ENCODE measurements at regions not wholly inside any gene's neighbourhood (a gene's known extent, or its start where the extent isn't known, plus 50 kb on each side); places are given as distances from the start of the nearest gene placed in this dataset.

DNA sequence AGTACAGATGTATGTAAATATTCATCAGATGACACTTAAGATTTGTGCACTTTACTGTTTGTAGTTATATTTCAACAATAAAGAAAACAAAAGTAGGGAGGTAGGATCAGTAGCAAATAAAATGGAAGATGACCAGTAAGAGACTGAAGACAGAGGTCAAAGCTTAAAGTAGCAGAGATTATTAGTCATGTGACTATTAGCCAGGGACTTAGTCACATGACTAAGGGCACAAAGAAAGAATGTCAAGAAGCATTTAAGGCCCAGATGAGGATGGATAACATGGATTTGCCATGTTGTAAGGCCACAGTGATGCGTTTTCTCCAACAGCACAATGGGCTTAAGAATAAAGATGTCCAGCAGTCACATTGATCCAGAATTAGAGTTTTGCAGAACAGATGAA lies 479.6 kb downstream of the BCOR start:
- DNase-seq (ENCODE audit: low read depth, low spot score) (no peak), ATAC-seq (no peak)
- Histone ChIP-seq H3K9me2 (ENCODE audit: insufficient read depth) (no peaks in the 10 kb centered on the region), H3K4me2 (ENCODE audit: low read length) (no peak overlapping the region), H3K36me3 (ENCODE audit: control insufficient read depth in 1 of 2, insufficient read depth in 2 of 2, low read length in 2 of 2) (no peaks in the 10 kb centered on the region), H4K20me1 (ENCODE audit: insufficient read depth) (no peaks in the 10 kb centered on the region), H3K4me3 (replicated peaks in 1 of 2; ENCODE audit: low read depth in 1 of 2, low read length in 2 of 2) (no peak overlapping the region), H3K4me1 (ENCODE audit: control insufficient read depth in 1 of 2, insufficient read depth in 2 of 2, low read length in 2 of 2) (peaks cover 0 to 7% of the 10 kb centered on the region in 2 experiments; a peak in 1 of 4 replicates), H3K9me3 (ENCODE audit: control insufficient read depth in 1 of 2, insufficient read depth in 1 of 2, low read depth in 1 of 2, low read length in 2 of 2) (no peaks in the 10 kb centered on the region), H3K27ac (ENCODE audit: low read depth, low read length) (no peak overlapping the region), H2AFZ (ENCODE audit: low read depth, low read length, poor library complexity, severe bottlenecking) (no peak overlapping the region), H3K9ac (ENCODE audit: low read length) (no peak overlapping the region), H3K27me3 (ENCODE audit: insufficient read depth, low read length) (no peaks in the 10 kb centered on the region), H3K79me2 (ENCODE audit: insufficient read depth, low read length) (no peaks in the 10 kb centered on the region)
- intact Hi-C loops (cut with micrococcal nuclease) = no loop called here
- no peak for TF ChIP-seq EZH2 (IDR thresholded peaks at IDR 0.05)
- no peak for TF ChIP-seq SIN3A (IDR thresholded peaks at IDR 0.05; ENCODE audit: low read depth)
- TF ChIP-seq, protein P1, sequence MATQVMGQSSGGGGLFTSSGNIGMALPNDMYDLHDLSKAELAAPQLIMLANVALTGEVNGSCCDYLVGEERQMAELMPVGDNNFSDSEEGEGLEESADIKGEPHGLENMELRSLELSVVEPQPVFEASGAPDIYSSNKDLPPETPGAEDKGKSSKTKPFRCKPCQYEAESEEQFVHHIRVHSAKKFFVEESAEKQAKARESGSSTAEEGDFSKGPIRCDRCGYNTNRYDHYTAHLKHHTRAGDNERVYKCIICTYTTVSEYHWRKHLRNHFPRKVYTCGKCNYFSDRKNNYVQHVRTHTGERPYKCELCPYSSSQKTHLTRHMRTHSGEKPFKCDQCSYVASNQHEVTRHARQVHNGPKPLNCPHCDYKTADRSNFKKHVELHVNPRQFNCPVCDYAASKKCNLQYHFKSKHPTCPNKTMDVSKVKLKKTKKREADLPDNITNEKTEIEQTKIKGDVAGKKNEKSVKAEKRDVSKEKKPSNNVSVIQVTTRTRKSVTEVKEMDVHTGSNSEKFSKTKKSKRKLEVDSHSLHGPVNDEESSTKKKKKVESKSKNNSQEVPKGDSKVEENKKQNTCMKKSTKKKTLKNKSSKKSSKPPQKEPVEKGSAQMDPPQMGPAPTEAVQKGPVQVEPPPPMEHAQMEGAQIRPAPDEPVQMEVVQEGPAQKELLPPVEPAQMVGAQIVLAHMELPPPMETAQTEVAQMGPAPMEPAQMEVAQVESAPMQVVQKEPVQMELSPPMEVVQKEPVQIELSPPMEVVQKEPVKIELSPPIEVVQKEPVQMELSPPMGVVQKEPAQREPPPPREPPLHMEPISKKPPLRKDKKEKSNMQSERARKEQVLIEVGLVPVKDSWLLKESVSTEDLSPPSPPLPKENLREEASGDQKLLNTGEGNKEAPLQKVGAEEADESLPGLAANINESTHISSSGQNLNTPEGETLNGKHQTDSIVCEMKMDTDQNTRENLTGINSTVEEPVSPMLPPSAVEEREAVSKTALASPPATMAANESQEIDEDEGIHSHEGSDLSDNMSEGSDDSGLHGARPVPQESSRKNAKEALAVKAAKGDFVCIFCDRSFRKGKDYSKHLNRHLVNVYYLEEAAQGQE (IDR thresholded peaks at IDR 0.05; ENCODE audit: low read depth) = no peak
- TF ChIP-seq RAD21 (IDR thresholded peaks at IDR 0.05; ENCODE audit: low read depth) = no peak
- no peak for TF ChIP-seq JUND (IDR thresholded peaks at IDR 0.05)
- no peak for TF ChIP-seq POLR2AphosphoS5 (IDR thresholded peaks at IDR 0.05; ENCODE audit: low read depth, low read length)
- ChIA-PET RAD21 (ENCODE audit: low non-redundant PET in 1 of 2, low total read pairs in 2 of 2, uncharacterized antibody in 2 of 2, unreplicated experiment in 2 of 2) (no interaction called here), POLR2A (no interaction called here), CTCF (no interaction called here)
- BruUV-seq (replicated peaks) = no TSS peak

All from HCT116 (cell line).